Breast epithelium (tissue), 3 donors: ENCODE measurements at regions not wholly inside any gene's neighbourhood (a gene's known extent, or its start where the extent isn't known, plus 50 kb on each side); places are given as distances from the start of the nearest gene placed in this dataset.

ENCODE experiments used
- POLR2A ChIP-seq: fragments of 450-650 bp; IDR thresholded peaks from one replicate; pipeline ENCODE4 v1.6.1; 2016; ENCODE audit warnings: antibody characterized with exemption, mild to moderate bottlenecking, moderate library complexity
- TF ChIP-seq, protein P1 (sequence below), 3 donors: fragments of 450-650 bp; IDR thresholded peaks; one replicate each; pipeline ENCODE4 v1.5.1; 2016 to 2017; ENCODE audit warnings: antibody characterized with exemption in 3 of 3, mild to moderate bottlenecking in 3 of 3, moderate library complexity in 3 of 3

DNA sequence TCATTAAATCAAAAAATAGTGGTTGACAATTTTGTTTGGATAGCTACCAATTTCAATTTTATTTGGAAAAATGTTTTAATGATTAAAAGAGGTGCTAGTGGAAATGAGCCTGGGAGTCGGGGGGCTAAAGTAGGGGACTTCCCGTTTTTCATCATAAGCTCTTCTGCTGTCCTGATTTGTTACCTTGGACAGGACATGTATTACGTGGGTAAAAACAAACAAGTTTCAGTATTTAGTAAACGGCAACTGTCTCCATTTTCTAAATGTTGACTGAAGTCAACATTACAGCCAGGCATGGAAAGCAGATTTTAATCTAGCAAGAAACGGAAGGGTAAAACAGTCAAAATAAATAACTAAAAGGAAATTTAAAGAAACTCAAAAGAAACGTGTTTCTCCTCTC, 212.3 kb upstream of the GRAMD2B start:
- TF ChIP-seq, protein P1, sequence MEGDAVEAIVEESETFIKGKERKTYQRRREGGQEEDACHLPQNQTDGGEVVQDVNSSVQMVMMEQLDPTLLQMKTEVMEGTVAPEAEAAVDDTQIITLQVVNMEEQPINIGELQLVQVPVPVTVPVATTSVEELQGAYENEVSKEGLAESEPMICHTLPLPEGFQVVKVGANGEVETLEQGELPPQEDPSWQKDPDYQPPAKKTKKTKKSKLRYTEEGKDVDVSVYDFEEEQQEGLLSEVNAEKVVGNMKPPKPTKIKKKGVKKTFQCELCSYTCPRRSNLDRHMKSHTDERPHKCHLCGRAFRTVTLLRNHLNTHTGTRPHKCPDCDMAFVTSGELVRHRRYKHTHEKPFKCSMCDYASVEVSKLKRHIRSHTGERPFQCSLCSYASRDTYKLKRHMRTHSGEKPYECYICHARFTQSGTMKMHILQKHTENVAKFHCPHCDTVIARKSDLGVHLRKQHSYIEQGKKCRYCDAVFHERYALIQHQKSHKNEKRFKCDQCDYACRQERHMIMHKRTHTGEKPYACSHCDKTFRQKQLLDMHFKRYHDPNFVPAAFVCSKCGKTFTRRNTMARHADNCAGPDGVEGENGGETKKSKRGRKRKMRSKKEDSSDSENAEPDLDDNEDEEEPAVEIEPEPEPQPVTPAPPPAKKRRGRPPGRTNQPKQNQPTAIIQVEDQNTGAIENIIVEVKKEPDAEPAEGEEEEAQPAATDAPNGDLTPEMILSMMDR (IDR thresholded peaks at IDR 0.05), result no peak
- no peak for TF ChIP-seq POLR2A
